Ovary (tissue), 3 donors: ENCODE measurements at regions not wholly inside any gene's neighbourhood (a gene's known extent, or its start where the extent isn't known, plus 50 kb on each side); places are given as distances from the start of the nearest gene placed in this dataset.

ENCODE experiments used
- POLR2A ChIP-seq: fragments of 450-650 bp; IDR thresholded peaks from one replicate; pipeline ENCODE4 v1.6.1; 2017; ENCODE audit warnings: antibody characterized with exemption, mild to moderate bottlenecking, moderate library complexity
- TF ChIP-seq, protein P1 (sequence below), 3 donors: fragments of 450-650 bp in 2 of 3; fragments of 200-600 bp in 1 of 3; IDR thresholded peaks; one replicate each; pipeline versions ENCODE4 v1.5.1 to v1.8.0; 2016 to 2022; ENCODE audit warnings: antibody characterized with exemption in 3 of 3, mild to moderate bottlenecking in 1 of 3
- donor health status: DM: no; HTN: no; CAD: no.

DNA sequence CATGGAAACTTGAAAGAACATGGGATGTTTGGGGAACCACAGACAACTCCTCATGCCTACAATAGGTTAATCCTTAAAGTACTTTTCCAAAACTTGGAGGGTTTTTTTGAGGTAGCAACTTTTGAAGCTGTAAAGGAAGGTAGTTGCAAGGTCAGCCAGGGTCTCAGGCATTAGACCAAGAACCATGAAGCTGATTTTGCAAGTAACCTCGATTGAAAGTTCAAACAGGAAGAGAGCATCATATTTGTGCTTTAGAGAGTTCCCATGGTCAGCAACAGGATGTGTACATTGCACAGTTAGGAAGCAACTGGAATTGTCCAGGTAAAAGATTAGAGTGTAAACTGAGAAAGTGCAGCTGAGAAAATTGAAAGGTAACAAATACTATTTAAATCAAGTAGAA, 199.8 kb upstream of the NR2F2 start:
- no peak for TF ChIP-seq POLR2A
- TF ChIP-seq, protein P1, sequence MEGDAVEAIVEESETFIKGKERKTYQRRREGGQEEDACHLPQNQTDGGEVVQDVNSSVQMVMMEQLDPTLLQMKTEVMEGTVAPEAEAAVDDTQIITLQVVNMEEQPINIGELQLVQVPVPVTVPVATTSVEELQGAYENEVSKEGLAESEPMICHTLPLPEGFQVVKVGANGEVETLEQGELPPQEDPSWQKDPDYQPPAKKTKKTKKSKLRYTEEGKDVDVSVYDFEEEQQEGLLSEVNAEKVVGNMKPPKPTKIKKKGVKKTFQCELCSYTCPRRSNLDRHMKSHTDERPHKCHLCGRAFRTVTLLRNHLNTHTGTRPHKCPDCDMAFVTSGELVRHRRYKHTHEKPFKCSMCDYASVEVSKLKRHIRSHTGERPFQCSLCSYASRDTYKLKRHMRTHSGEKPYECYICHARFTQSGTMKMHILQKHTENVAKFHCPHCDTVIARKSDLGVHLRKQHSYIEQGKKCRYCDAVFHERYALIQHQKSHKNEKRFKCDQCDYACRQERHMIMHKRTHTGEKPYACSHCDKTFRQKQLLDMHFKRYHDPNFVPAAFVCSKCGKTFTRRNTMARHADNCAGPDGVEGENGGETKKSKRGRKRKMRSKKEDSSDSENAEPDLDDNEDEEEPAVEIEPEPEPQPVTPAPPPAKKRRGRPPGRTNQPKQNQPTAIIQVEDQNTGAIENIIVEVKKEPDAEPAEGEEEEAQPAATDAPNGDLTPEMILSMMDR (IDR thresholded peaks at IDR 0.05) = no peak
